ENCODE measurements at regions not wholly inside any gene's neighbourhood (a gene's known extent, or its start where the extent isn't known, plus 50 kb on each side); places are given as distances from the start of the nearest gene placed in this dataset.

DNA sequence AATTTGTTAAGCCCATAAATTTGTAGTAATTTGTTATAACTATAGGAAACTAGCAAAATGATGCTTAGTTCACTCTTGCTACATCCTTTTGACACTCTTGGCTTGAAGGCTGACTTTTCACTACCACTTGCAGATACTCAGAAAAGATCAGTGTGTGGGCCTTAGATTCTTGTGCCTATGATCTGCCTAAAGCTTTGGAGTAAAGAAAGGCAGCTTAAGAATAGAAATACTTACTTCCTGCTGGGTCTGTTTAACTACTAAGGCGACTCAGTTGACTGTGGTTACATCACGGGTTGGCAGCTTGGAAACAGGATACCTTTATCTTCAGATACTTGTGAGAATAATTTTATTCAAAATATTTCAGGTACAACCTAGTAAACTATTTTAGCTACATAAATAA, 201.4 kb upstream of the FMR1 start:
- Histone ChIP-seq H3K27me3 (ENCODE audit: insufficient read depth, poor library complexity, severe bottlenecking) (no peaks in the 10 kb centered on the region), H3K36me3 (ENCODE audit: low read depth) (no peaks in the 10 kb centered on the region), H3K4me1 (ENCODE audit: insufficient read depth, poor library complexity, severe bottlenecking) (no peaks in the 10 kb centered on the region), H3K9me3 (ENCODE audit: severe bottlenecking) (no peaks in the 10 kb centered on the region), H3K27ac (ENCODE audit: poor library complexity, severe bottlenecking) (no peak overlapping the region), H3K4me3 (ENCODE audit: severe bottlenecking) (no peak overlapping the region)
- DNase-seq (ENCODE audit: low spot score) = no peak
- no peak for ATAC-seq (ENCODE audit: low read depth)
- TF ChIP-seq, protein P1, sequence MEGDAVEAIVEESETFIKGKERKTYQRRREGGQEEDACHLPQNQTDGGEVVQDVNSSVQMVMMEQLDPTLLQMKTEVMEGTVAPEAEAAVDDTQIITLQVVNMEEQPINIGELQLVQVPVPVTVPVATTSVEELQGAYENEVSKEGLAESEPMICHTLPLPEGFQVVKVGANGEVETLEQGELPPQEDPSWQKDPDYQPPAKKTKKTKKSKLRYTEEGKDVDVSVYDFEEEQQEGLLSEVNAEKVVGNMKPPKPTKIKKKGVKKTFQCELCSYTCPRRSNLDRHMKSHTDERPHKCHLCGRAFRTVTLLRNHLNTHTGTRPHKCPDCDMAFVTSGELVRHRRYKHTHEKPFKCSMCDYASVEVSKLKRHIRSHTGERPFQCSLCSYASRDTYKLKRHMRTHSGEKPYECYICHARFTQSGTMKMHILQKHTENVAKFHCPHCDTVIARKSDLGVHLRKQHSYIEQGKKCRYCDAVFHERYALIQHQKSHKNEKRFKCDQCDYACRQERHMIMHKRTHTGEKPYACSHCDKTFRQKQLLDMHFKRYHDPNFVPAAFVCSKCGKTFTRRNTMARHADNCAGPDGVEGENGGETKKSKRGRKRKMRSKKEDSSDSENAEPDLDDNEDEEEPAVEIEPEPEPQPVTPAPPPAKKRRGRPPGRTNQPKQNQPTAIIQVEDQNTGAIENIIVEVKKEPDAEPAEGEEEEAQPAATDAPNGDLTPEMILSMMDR (IDR thresholded peaks at IDR 0.05; ENCODE audit: poor library complexity, severe bottlenecking) = no peak

DNA sequence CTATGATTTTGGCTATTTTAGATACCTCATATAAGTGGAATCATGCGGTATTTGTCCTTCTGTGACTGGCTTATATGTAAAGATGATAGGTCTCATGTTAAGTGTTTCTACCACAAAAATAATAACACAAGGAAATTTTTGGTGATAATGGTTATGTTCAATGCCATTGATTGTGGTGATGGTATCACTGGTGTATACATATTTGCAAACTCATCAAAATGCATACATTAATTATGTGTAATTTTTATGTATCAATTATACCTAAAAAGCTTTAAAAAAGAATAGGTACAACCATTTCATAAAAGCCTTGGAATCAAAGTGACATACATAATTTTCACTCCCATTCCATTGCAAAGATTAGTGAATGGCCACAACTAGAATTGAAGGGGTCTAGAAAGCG, 178.3 kb upstream of the FMR1 start:
- Histone ChIP-seq H3K27ac (ENCODE audit: poor library complexity, severe bottlenecking) (no peak overlapping the region), H3K9me3 (ENCODE audit: severe bottlenecking) (no peaks in the 10 kb centered on the region), H3K4me3 (ENCODE audit: severe bottlenecking) (no peak overlapping the region), H3K4me1 (ENCODE audit: insufficient read depth, poor library complexity, severe bottlenecking) (no peaks in the 10 kb centered on the region), H3K27me3 (ENCODE audit: insufficient read depth, poor library complexity, severe bottlenecking) (no peaks in the 10 kb centered on the region), H3K36me3 (ENCODE audit: low read depth) (no peaks in the 10 kb centered on the region)
- ATAC-seq (ENCODE audit: low read depth) = no peak
- no peak for DNase-seq (ENCODE audit: low spot score)
- TF ChIP-seq, protein P1 (IDR thresholded peaks at IDR 0.05; ENCODE audit: poor library complexity, severe bottlenecking) = no peak

DNA sequence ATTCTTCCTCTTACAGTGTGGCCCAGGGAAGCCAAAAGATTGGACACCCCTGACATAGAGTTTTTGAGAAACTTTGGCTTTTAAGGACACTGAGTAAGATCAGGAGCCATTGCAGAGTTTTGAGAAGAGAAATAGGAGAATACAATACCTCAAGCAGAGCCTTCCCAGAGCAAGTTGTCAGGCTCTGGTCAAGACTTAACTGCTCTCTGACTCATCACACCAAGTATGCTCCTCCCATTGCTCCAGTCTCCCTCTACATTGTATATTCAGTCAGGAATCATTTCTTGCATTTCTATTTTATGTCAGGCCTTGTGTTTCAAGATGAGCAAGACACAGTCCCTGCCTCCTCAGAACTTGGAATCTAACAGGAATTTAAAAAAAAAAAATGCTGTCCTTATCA, 176.4 kb upstream of the FMR1 start:
- H3K27ac ChIP-seq (ENCODE audit: poor library complexity, severe bottlenecking) = no peak overlapping the region
- no peak for ATAC-seq (ENCODE audit: low read depth)
- TF ChIP-seq, protein P1 (IDR thresholded peaks at IDR 0.05; ENCODE audit: poor library complexity, severe bottlenecking) = no peak
- no peaks in the 10 kb centered on the region for H3K36me3 ChIP-seq (ENCODE audit: low read depth)
- no peak overlapping the region for H3K4me3 ChIP-seq (ENCODE audit: severe bottlenecking)
- H3K27me3 ChIP-seq (ENCODE audit: insufficient read depth, poor library complexity, severe bottlenecking) = no peaks in the 10 kb centered on the region
- H3K9me3 ChIP-seq (ENCODE audit: severe bottlenecking) = no peaks in the 10 kb centered on the region
- no peaks in the 10 kb centered on the region for H3K4me1 ChIP-seq (ENCODE audit: insufficient read depth, poor library complexity, severe bottlenecking)
- no peak for DNase-seq (ENCODE audit: low spot score)

DNA sequence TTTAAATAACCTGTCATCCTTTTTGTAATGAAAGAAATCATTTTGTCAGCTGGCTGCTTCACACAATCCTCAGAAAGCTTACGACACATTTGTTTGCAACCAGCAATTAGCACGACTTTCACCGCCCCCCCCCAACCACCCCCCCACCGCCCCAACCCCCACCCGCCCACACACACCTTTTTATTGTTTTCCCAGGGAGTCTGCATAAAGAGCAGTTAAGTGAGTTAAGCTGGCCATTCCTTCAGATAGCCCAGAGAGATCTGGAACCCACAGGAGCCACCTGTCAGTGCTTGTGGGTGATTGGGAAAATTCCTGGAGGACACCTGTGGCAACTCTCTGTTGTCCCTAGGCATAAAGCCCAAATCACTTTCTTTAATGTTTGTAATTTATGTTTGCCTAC, 175.7 kb upstream of the FMR1 start:
- Histone ChIP-seq H3K27me3 (ENCODE audit: insufficient read depth, poor library complexity, severe bottlenecking) (no peaks in the 10 kb centered on the region), H3K9me3 (ENCODE audit: severe bottlenecking) (no peaks in the 10 kb centered on the region), H3K4me1 (ENCODE audit: insufficient read depth, poor library complexity, severe bottlenecking) (no peaks in the 10 kb centered on the region), H3K36me3 (ENCODE audit: low read depth) (no peaks in the 10 kb centered on the region), H3K27ac (ENCODE audit: poor library complexity, severe bottlenecking) (no peak overlapping the region), H3K4me3 (ENCODE audit: severe bottlenecking) (no peak overlapping the region)
- TF ChIP-seq, protein P1 (IDR thresholded peaks at IDR 0.05; ENCODE audit: poor library complexity, severe bottlenecking) = no peak
- ATAC-seq (ENCODE audit: low read depth) = no peak
- DNase-seq (ENCODE audit: low spot score) = no peak

DNA sequence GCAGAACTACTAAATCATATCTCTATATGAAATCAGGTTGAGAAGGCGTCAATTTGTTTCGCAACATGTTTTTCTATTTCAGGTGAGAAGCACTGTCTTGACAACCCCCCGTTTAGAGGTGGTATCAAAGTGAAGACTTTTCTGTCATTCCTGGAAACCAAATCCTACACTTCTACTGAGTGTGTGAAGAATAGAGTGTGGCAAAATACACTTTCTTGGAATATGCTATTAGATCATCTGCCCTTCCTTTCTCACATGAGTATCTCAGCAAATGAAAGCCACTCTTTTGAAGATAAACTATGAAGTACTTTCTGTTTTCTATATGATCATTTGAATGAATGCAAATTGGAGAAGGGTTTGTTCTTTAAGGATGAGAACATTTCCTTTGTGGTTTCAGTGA, 174.0 kb upstream of the FMR1 start:
- H3K4me1 ChIP-seq (ENCODE audit: insufficient read depth, poor library complexity, severe bottlenecking) = no peaks in the 10 kb centered on the region
- no peak overlapping the region for H3K4me3 ChIP-seq (ENCODE audit: severe bottlenecking)
- H3K9me3 ChIP-seq (ENCODE audit: severe bottlenecking) = no peaks in the 10 kb centered on the region
- no peak overlapping the region for H3K27ac ChIP-seq (ENCODE audit: poor library complexity, severe bottlenecking)
- no peaks in the 10 kb centered on the region for H3K27me3 ChIP-seq (ENCODE audit: insufficient read depth, poor library complexity, severe bottlenecking)
- TF ChIP-seq, protein P1 (IDR thresholded peaks at IDR 0.05; ENCODE audit: poor library complexity, severe bottlenecking) = no peak
- H3K36me3 ChIP-seq (ENCODE audit: low read depth) = no peaks in the 10 kb centered on the region
- DNase-seq (ENCODE audit: low spot score) (no peak), ATAC-seq (ENCODE audit: low read depth) (no peak)
